ENCODE measurements at regions not wholly inside any gene's neighbourhood (a gene's known extent, or its start where the extent isn't known, plus 50 kb on each side); places are given as distances from the start of the nearest gene placed in this dataset.

- TF ChIP-seq REST (IDR thresholded peaks at IDR 0.05; ENCODE audit: low read depth) (no peak), RAD21 (IDR thresholded peaks at IDR 0.05; ENCODE audit: low read depth) (no peak), CEBPB (IDR thresholded peaks at IDR 0.05; ENCODE audit: low read depth) (no peak)
- TF ChIP-seq, protein P1, sequence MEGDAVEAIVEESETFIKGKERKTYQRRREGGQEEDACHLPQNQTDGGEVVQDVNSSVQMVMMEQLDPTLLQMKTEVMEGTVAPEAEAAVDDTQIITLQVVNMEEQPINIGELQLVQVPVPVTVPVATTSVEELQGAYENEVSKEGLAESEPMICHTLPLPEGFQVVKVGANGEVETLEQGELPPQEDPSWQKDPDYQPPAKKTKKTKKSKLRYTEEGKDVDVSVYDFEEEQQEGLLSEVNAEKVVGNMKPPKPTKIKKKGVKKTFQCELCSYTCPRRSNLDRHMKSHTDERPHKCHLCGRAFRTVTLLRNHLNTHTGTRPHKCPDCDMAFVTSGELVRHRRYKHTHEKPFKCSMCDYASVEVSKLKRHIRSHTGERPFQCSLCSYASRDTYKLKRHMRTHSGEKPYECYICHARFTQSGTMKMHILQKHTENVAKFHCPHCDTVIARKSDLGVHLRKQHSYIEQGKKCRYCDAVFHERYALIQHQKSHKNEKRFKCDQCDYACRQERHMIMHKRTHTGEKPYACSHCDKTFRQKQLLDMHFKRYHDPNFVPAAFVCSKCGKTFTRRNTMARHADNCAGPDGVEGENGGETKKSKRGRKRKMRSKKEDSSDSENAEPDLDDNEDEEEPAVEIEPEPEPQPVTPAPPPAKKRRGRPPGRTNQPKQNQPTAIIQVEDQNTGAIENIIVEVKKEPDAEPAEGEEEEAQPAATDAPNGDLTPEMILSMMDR (IDR thresholded peaks at IDR 0.05 in 2 of 3, conservative IDR thresholded peaks at IDR 0.05 in 1 of 3; ENCODE audit: borderline replicate concordance in 1 of 3, insufficient read depth in 1 of 3, low read depth in 2 of 3, low read length in 2 of 3): no peak
These were observed 50.2 kb upstream of the TPM4 start for GRCh38 chr19:16026131-16026530.

Measured in HCT116 (cell line).